Activated T-helper 1 cell treated with anti-CD3 and anti-CD28 coated beads, Interleukin-2, amount 50 U/mL, for 16 hours (primary cell): ENCODE measurements at regions not wholly inside any gene's neighbourhood (a gene's known extent, or its start where the extent isn't known, plus 50 kb on each side); places are given as distances from the start of the nearest gene placed in this dataset.

Source experiments
- DNase-seq, 2 donors: peaks; one replicate each; pipeline ENCODE4 v3.0.0-alpha.2; 2020; ENCODE audit warnings: low read depth in 1 of 2, low spot score in 1 of 2

DNA sequence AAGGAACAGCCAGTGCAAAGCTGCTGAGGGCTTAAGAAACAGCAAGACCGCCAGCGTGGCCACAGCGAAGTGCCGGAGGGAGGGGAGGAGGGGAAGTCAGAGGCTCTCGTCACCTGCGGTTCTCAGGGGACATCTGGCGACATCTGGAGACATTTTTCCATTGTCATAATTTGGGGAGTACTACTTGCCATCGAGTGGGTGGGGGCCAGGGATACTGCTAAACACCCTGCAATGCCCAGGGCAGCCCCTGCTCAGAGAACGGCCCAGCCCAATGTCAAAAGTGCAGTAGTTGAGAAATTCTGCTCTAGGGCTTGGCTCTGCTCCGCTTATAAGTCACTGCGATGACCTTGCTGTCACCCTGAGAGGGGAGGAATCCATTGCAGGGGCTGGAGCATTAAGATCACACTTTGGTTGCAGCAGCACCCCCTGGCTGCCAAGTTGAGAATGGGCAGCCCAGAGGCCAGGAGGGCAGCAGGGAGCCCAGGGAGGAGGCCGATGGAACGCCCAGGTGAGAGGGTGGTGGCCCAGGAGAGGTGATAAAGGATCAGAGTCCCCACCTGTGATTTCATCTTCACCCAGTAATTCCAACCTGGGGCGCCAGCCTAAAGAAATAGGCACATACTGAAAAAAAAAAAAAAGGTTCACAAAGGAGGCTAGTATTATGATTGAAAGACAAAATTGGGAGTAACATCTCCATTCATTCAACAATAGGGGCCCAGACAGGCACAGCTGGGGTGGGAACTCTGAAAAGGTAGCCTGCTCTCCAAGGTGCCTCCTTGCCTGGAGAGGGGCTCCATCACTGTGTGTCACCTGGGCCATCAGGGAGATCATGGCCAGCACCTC lies 218.2 kb downstream of the BMP7 start:
- no peak for DNase-seq

DNA sequence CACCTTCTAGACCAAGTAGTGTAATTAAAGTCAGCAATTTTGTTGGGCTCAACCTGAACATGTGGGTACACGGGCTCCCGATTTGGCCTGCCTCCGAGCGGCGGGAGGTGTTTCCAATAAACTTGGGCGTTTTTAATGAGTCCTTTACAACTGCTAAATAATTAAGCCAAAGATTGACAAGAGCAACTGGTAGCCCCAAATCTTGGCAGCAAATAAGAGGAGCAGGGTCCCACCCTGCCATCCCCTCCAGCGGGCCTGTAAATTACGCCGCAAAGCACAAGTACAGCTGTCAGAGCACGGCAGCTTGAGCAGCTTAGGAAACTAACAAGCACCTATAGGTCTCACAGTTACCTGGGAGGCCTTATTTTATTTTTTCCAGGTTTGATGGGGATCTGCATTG lies 217.1 kb downstream of the BMP7 start:
- DNase-seq: no peak

DNA sequence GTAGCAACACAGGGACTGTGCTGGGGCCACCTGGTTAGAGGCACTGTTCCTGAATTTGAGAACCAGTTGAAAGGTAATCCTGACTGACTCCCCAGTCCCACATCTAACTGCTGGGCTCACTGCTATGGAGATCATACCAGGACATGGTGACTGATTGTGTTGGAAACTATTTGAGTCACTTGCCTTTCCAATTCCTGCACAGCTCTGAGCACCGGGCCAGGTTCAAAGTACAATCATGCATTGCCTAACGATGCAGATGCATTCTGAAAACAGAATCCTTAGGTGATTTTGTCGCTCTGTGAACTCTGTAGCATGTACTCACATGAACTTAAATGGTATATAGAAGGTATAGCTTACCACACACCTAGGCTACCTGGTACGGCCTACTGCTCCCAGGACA lies 215.3 kb downstream of the BMP7 start:
- no peak for DNase-seq

DNA sequence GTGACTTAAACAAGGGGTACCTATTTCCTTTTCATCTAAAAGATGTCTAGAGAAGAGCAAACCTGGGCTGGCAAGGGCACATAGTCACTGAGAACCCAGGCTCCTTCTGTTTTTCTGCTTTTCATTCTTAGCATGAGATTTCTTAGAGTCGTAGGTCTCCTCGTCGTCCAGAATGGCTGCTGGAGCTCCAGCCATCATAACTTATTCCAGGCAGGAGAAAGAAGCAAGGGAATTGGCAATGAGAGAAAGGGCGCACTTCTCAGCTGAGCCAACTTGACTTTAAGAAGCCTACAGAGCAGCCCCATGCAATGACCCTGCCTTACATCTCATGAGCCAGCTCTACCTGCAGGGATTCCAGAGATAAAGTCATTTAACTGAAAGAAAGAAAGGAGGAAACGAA lies 213.4 kb downstream of the BMP7 start:
- no peak for DNase-seq

DNA sequence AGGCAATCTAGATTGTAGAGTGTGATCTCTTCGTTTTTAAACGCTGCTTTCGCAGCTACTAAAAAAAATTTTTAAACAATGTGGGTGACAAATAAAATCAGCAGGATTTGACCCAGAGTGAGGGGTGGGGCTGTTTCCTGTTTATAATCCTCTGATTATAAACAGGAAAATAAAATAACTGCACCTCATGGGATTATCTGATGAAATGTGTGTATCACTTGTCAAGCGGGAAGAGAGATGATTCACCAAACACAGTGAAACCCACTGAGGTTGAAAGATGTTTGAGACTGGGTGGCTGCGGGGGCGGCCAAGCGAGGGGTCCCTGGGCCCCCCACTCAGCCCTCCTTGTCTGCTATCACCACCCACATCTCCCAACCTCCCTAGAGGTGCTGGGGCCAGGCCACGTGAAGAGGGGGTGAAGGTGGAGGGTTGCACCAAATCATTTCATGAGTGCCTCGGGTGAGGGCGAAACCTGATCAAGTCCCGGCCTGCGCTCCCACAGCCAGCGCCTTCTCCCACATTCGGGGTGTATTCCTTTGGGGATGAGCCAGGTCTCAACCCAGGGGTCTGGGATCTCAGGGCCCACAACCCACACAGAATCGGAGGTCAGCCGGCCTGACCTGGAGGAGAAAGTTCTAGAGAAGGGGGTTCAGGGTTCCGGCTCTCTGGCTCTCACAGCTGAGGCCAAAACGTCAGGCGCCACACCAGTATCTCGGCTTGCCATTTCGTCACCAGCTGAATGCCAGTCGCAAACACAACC lies 212.5 kb downstream of the BMP7 start:
- DNase-seq: no peak

DNA sequence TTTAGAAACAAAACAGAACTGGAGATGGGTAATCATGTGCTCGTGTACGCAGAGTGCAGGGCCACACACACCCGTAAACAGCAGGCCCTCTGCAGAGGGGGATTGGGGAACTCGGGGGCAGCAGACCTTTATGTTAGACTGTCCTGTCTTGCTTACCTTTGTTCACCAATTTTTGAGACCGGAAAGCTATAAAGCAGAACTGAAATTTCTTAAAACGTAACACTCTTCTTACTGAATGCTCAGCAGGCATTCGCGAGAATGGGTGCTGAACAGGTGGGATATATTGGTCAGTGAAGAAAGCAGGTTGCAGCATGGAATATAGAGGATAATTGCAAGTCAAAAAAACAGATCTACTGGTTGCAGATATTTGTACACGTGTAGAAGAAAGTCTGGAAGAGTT lies 211.1 kb downstream of the BMP7 start:
- no peak for DNase-seq

DNA sequence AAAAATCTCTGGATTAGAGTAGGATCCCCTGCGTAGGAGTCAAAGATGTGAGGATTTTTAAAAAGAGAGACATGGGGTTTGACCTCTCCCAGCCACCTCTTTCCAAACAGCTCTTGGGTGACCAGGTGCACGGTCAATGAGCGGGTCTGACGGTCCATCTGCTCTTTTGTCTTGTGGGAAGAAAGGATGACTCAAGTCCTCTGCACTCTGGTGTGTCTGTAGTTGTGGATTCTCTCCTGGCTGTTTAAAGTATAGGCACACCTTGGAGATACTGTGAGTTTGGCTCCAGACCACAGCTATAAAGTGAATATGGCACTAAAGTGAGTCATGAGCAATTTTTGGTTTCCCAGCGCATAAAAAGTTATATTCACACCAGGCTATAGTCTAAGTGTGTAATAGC lies 209.8 kb downstream of the BMP7 start:
- no peak for DNase-seq

DNA sequence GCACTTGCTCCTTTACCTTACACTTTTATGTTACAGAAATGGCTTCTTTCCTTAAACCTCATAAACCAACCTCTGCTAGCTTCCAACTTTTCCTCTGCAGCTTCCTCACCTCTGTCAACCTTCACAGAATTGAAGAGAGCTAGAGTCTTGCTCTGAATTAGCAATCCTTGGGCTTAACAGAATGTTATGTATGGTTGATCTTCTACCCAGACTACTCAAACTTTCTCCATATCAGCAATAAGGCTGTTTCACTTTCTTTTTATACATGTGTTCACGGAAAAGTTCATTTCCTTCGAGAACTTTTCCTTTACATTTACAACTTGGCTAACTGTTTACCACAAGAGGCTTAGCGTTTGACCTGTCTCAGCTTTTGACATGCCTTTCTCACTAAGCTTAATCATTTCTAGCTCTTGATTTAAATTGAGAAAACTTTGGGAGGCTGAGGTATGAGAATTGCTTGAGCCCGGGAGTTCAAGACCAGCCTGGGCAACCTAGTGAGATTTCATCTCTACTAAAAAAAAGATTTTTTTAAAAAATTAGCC lies 207.3 kb downstream of the BMP7 start:
- DNase-seq: no peak

DNA sequence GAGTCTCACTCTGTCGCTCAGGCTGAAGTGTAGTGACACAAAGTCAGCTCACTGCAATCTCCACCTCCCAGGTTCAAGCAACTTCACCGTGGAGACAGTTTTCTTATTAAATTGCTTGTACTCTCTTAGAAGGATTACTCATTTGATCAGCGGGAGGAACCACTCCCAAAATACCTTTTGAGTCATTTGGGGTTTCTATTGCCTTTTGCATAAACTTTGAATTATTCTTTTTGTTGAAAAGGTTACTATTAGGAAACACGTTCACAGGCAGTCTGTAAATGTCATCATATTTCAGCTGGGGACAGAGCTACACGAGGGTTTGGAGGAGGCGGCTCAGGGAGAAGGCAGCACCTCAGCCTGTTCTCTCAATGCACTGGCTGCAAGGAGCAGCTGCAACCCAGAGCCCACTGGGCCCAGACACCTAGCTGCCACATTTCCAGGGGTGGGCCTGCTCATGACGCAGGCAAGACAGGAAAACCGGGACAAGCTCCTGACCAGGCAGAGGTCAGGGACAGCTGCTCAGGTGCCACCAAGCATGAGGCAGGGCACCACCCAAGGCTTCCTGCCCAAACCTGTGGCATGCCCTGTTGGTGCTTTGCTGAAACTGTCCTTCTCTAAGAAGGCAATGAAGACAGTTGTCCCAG lies 205.9 kb downstream of the BMP7 start:
- no peak for DNase-seq

DNA sequence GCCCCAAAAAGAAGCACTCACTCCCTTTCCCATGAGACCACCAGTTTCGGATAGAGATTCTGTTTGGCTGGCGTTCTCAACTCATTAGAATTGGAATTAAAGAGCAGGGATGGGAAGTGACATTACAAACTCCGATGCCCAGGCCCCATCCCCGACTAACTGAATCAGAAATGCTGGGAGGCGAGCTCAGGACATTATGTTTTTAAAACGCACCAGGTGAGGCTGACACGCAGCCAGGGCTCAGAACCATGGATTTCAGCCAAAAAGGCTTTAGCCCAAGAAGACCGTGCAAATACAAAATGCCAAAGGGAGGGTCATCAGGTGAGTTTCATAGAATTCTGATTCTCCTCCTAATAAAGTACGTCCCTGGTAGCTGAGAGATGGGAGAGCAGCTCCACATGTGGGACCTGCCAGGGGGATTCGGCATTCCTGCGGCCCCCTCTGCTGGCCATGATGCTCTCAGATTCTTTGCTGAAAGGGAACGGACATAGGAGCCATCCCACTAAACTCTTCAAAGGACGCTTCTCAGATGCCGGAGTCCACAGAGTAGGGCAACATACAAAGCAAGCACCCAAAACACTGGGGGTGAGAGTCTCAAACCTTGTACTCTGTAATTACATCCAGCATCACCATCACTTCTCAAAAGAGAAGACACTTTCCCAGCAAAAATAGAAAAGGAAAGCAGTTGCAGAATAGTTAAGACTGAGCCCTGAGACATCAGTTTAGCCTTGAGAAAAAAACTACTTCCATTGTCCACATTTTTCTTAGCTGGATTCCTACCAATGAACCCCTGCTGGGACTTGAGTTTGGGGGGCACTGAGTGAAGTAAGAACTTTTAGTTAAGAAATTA lies 205.2 kb downstream of the BMP7 start:
- no peak for DNase-seq

DNA sequence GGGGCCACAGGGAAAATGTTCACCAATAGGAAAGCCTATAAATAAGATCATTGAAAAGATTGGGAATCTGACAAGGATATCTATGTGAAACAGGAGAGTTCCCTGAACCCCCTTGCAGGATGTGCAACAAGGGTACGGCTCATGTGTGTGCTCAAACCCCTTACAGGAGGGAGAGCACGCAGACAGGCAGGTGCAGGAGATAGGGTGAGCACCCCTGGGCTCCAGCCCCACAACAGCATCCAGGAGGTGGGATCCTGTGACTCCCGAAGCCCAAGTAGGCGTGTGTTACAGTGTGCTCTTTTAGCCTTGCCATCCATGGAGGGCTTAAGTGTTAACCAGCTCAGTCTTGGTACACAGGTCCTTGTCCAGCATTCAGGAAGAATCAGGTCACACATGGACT lies 204.2 kb downstream of the BMP7 start:
- no peak for DNase-seq

DNA sequence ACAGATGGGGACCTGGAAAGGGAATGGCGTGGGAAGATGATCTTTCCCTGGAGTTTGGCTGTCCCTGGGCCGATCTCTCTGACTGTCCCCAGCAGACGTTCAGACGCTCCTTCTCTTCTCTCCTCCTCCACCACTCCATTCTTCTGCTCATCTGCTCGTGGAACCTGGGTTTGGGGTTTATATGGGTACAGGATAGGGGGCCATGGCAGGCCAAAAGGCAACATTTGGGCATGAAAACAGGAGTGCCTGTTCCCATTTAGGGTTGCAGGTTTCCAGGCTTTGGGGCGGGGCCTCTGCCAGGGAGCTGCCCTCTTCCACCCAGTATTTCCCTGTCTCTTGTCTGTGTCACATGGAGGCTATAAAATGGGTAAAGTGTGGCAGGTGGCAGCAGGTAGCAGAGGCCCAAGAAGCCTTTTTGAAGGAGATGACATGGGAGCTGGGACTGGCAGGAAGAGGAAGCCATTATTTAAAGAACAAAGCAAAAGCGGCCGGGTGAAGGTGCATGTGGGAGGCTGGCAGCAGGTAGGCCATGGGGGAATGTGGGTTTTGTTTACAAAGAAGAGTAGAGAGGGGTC lies 203.7 kb downstream of the BMP7 start:
- no peak for DNase-seq

DNA sequence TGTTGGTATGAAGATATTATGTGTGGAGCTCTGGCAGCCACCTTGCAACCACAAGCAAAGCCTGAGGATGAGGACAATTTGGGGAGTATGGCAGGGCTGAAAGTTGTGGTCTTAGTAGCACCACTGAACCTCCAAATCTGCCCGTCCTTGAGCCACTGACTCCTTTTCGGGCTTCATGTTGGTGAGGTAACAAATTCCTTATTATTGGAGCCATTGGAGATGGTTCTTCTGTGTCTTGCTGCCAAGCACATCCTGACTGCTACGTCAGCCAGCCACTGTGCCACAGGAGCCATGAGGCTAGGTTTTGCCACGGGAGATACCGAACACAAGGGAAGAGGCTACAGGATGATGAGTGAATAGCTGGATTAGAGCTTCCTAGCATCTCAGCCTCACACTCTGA lies 201.6 kb downstream of the BMP7 start:
- no peak for DNase-seq

DNA sequence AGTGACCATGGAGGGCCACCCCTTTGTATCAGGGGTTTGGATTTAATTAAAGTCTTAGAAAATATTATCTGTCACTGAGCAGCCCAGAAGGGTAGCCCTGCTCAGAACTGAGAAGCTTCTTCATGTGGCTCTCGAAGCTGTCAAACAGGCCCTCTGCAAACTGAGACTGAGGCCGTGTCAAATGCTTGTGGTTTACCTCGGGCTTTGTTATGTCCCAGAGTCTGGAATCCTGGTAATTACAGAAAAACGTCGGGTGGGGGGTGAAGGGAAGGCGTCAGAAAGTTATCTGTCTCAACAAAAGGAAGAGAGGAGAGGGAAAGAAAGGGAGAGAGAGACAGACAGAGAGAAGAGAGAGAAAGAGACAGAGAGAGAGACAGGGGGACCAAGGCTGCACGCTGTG lies 200.8 kb downstream of the BMP7 start:
- DNase-seq: no peak

DNA sequence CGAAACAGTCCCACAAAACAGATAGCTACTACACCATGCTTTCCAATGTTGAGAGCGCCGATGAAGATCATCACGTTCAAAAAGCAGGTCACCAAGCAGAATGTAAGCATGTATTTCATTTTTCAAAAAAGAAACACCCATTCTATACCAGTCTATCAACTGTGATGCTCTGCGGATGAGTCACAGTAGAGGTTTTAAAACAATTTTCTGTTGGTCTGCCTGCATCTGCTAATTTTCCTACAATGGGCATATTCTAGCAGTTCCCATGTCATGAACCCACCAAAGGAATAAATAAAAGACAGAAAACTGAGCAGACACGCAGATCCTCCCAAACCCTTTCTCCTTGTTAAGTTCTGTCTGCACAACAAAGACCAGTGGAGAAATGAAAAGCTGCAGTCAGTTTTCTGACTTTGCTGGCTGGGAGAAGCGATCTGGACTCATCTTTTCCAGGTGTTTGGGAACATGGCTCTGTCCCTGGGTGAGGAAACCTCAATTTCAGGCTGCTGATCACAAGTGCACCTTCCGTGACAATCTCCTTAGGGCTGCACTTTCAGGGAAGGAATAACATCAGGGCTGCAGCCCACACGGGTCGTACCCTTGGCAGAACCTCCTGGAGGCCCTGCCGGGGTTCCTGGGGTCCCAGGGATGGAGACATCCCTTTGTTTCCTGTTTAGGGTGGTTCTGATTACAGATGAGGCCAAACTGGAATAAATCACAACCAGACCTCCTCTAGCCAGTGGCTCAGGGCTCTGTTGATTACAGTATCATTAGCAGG lies 200.1 kb downstream of the BMP7 start:
- no peak for DNase-seq

DNA sequence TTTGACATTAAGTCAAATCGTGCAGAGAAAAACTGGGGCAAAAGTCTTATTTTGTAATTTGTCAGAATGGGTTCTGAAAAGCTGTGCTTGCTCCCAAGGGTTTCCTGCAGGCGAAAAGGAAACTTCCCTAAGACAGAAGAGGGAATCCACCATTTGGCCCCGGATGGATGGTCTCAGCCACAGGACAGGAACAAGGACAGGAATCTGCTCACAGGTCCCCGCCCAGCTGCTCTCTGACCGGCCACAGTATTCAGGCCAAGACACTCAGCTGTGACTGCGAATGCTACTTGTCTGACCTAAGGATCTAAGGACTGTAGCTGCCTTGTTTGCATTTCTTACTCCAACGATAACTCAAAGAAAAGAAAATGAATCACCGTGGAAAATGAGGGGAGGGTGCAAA lies 197.0 kb downstream of the BMP7 start:
- DNase-seq: no peak

DNA sequence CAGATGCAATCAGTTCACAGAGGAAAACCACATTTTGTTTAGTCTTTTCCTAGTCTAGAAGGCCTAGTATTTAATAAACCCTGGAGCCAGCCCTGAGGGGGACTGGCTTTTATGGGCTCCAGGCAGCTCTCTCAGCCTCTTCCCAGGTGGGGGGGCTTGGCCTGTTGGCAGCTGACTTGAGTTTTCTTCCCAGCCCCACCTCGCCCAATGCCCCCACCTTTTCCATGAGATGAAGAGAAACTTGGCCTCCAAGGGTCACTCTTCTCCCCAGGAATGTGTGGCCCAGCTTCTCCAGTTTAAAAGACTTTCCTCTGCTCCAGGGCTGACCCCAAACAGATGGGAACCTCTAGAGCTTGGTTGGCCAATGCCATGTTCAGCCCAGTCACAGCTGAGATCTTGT lies 196.1 kb downstream of the BMP7 start:
- DNase-seq: no peak

DNA sequence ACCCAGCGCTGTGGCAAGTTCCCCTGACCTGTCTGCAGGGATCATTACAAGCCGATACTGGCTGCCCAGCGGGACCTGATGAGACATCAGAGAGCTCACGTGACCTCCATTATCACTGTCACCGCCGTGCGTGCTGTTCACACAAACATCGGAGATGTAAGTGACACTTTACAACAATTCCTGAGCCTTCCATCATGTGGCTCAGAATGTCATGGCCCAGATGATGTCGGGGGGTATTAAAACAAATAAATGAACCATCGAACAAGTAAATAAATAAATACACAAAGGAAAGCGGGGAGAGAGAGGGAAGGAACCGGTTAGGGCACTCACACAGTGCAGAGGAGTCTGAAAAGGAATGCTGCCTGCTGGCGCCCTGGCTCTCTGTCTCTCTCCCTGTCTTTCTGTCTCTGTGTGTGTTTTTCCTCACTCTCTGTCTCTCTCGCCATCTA lies 195.1 kb downstream of the BMP7 start:
- DNase-seq: no peak

DNA sequence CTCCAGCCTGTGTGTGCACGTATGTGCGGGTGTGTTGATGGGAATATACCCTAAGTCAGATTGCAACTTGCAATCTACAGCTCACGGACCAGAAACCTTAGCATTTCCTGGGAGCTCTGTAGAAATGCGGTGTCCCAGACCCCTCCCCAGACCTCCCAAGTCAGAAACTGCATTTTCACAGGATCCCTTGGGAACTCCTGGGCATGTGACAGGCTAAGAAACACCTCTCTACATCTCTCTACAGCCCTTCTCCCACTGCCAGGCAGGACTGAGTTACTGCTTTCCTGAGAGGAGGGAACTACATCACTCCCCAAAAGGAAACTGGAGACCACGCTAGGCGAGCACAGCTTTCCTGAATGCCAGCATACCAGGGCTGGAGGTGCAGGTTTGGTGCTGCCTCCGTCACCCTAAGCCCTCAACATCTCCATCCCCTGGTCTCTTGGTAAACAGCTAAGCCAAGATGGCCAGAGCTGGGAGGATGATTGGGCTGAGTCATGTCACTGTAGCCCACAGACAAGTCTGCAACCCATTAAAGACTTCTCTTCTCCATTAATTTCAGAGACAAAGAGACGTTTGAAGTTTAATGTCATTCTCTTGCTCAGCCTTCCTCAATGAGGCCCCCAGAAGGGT lies 194.4 kb downstream of the BMP7 start:
- no peak for DNase-seq
